Psoas muscle (tissue), 7 donors: ENCODE measurements at regions not wholly inside any gene's neighbourhood (a gene's known extent, or its start where the extent isn't known, plus 50 kb on each side); places are given as distances from the start of the nearest gene placed in this dataset.

Experiments
- ATAC-seq, 4 donors: fragments of 200-7000 bp; cut with Tn5 transposase; one replicate each; pipeline ENCODE4 v1.9.1; 2020; ENCODE audit warnings: moderate library complexity in 3 of 4, mild to moderate bottlenecking in 2 of 4
- DNase-seq, 2 donors: peaks; one replicate each; pipeline ENCODE4 v3.0.0-alpha.2; 2020
- H3K27ac ChIP-seq: fragments of 200-600 bp; one replicate; pipeline ENCODE4 v1.8.0; 2022
- H3K27me3 ChIP-seq, 3 donors: fragments of 200-600 bp in 1 of 3; one replicate each; pipeline versions ENCODE4 v1.6.1 to v1.8.0; 2013 to 2022; ENCODE audit warnings: low read length in 2 of 3, mild to moderate bottlenecking in 2 of 3, moderate library complexity in 1 of 3; ENCODE audit not compliant: insufficient read depth in 3 of 3
- H3K36me3 ChIP-seq, 2 donors: fragments of 200-600 bp in 1 of 2; one replicate each; pipeline versions ENCODE4 v1.6.1 to v1.8.0; 2013 to 2022; ENCODE audit warnings: low read depth in 1 of 2, mild to moderate bottlenecking in 1 of 2, moderate library complexity in 1 of 2; ENCODE audit not compliant: insufficient read depth in 1 of 2
- H3K4me1 ChIP-seq: fragments of 200-600 bp; one replicate; pipeline ENCODE4 v1.8.0; 2022
- H3K4me3 ChIP-seq: fragments of 200-600 bp; one replicate; pipeline ENCODE4 v1.8.0; 2022; ENCODE audit warnings: mild to moderate bottlenecking
- H3K9me3 ChIP-seq: fragments of 200-600 bp; one replicate; pipeline ENCODE4 v1.8.0; 2022
- CTCF ChIP-seq: fragments of 200-600 bp; IDR thresholded peaks from one replicate; pipeline ENCODE4 v1.8.0; 2022; ENCODE audit warnings: antibody characterized with exemption
- WGBS, 3 donors: extraction: QIAGEN DNeasy Blood & Tissue Kit; methylation state at CpG; one replicate each; pipeline versions ENCODE4 v1.1.6 to v1.1.7; 2013; 5-methylcytosine and 5-hydroxymethylcytosine counted together
- intact Hi-C, 2 donors: fragments of 100-400 bp; cut with DNase I; formaldehyde crosslinking; loops; one replicate each; pipeline versions ENCODE4 v1.11.0 to v1.14.2; 2022
- donor health status: healthy with polysubstance abuse.
- donor health status: DM: no; HTN: no; CAD: no; lungs with moderate emphysema.
- donor health status: Bipolar disorder and iron deficiency.
- donor health status: healthy.
- donor health status: DM: yes; HTN: yes; CAD: no.
- donor health status: DM: no; HTN: no; CAD: no.
- donor health status: DM: yes; HTN: yes; CAD: no.

DNA sequence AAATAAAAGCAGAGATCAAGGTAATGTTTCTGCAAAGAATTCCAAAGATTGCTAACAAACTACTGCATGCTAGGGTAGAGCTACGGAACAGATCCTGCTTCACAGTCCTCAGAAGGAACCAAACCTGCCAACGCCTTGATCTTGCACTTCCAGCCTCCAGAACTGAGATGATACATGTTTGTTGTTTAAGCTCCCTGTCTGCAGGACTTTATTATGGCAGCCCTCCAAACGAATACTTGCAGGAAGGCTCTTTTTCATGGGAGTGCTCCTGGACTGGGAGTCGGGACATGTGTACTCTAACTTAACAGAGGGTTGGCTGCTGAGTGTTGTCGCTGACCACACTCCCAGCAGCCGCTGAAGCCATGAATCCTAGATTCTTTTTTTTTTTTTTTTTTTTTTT, 808.8 kb upstream of the EEF2KMT start:
- Histone ChIP-seq H3K27me3 (no peaks in the 10 kb centered on the region), H3K4me1 (no peaks in the 10 kb centered on the region), H3K4me3 (no peak overlapping the region), H3K36me3 (no peaks in the 10 kb centered on the region), H3K27ac (no peak overlapping the region), H3K9me3 (no peaks in the 10 kb centered on the region)
- TF ChIP-seq CTCF, result no peak
- ATAC-seq (no peak), DNase-seq (no peak)
- intact Hi-C loops, result no loop called here
- 69 to 73% (median 71%) methylated on average over 6 of the region's 6 CpGs for WGBS, 3 donors

DNA sequence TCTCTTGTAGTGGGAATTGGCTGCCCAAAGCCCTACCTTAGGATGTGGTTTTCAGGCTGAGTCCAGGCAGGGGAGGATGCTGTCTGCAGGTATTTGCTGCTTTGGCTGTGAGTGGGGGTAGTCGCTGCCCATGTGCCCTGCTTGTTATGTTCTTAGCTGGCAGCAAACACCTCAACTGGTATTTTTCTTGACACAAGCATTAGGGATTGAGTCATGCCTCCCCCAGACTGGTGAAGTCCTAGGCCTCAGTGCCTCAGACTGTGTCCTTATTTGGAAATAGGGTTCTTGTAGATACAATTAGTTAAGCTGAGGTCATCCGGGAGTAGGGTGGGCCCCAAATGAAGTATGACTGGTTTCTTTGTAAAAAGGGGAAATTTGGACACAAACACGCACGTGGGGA, 808.3 kb upstream of the EEF2KMT start:
- WGBS, 3 donors, result 62 to 69% (median 67%) methylated on average over 4 of the region's 4 CpGs
- intact Hi-C loops, result no loop called here
- TF ChIP-seq CTCF, result no peak

GRCh38 chr16:5903832-5904231, 806.2 kb upstream of the EEF2KMT start:
- no peak for ATAC-seq
- Histone ChIP-seq H3K4me3 (no peak overlapping the region), H3K27ac (no peak overlapping the region), H3K9me3 (no peaks in the 10 kb centered on the region), H3K36me3 (no peaks in the 10 kb centered on the region), H3K4me1 (no peaks in the 10 kb centered on the region), H3K27me3 (no peaks in the 10 kb centered on the region)
- intact Hi-C loops, result no loop called here
- no peak for TF ChIP-seq CTCF
- DNase-seq, result no peak
- WGBS, 3 donors, result 68 to 72% (median 70%) methylated on average over 13 of the region's 13 CpGs

More for the DNA sequence above, 808.3 kb upstream of the EEF2KMT start:
- Histone ChIP-seq H3K36me3 (no peaks in the 10 kb centered on the region), H3K9me3 (no peaks in the 10 kb centered on the region), H3K4me1 (no peaks in the 10 kb centered on the region), H3K4me3 (no peak overlapping the region), H3K27me3 (no peaks in the 10 kb centered on the region), H3K27ac (no peak overlapping the region)
- ATAC-seq (no peak), DNase-seq (no peak)

- Histone ChIP-seq H3K9me3 (no peaks in the 10 kb centered on the region), H3K27me3 (no peaks in the 10 kb centered on the region), H3K36me3 (no peaks in the 10 kb centered on the region), H3K27ac (no peak overlapping the region), H3K4me3 (no peak overlapping the region), H3K4me1 (no peaks in the 10 kb centered on the region)
- ATAC-seq (no peak), DNase-seq (no peak)
- intact Hi-C loops, result no loop called here
- 66 to 76% (median 73%) methylated on average over 3 of the region's 3 CpGs for WGBS, 3 donors
- TF ChIP-seq CTCF, result no peak
These were observed 805.6 kb upstream of the EEF2KMT start for GRCh38 chr16:5903153-5903552.

DNA sequence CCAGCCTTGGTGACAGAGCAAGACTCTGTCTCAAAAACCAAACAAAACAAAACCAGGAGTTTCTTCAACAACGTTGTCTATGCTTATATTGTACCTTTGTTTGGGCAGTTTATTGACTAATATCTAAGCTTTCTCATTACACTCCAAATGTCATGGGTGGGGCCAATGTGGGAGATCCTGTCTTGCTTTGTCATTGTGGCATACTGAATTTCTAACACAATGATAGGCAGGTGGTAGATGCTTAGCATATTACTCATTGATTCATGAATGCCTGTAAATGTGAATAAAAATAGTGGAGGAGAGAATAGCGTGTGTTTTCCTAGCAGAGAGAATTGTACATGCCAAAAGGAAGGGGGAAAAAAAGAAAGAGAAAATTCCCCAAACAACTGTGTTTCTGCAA, 802.5 kb upstream of the EEF2KMT start:
- no peak overlapping the region for H3K4me3 ChIP-seq
- H3K9me3 ChIP-seq, result no peaks in the 10 kb centered on the region
- 61 to 74% (median 65%) methylated on average over 2 of the region's 2 CpGs for WGBS, 3 donors
- H3K4me1 ChIP-seq, result no peaks in the 10 kb centered on the region
- no peaks in the 10 kb centered on the region for H3K36me3 ChIP-seq
- ATAC-seq, result no peak
- no peak for DNase-seq
- TF ChIP-seq CTCF, result no peak
- intact Hi-C loops, result no loop called here
- no peaks in the 10 kb centered on the region for H3K27me3 ChIP-seq
- no peak overlapping the region for H3K27ac ChIP-seq
